HG03045 (cell line): ENCODE measurements at regions not wholly inside any gene's neighbourhood (a gene's known extent, or its start where the extent isn't known, plus 50 kb on each side); places are given as distances from the start of the nearest gene placed in this dataset.

Experiments used
- ATAC-seq: cut with Tn5 transposase; IDR thresholded peaks from one replicate; pipeline ENCODE4 v1.9.1; 2021; ENCODE audit warnings: mild to moderate bottlenecking, moderate library complexity; ENCODE audit not compliant: unreplicated experiment

GRCh38 chr1:94326329-94326728 is 88.9 kb upstream of the ARHGAP29 start:
- no peak for ATAC-seq

GRCh38 chr1:94325377-94326302 is 88.3 kb upstream of the ARHGAP29 start:
- no peak for ATAC-seq

- no peak for ATAC-seq
Observed at GRCh38 chr1:94324178-94324544, 86.8 kb upstream of the ARHGAP29 start.

GRCh38 chr1:94323311-94324177 is 86.2 kb upstream of the ARHGAP29 start:
- ATAC-seq = no peak

- no peak for ATAC-seq
Observed at GRCh38 chr1:94322696-94323095, 85.3 kb upstream of the ARHGAP29 start.

GRCh38 chr1:94321662-94322061 is 84.3 kb upstream of the ARHGAP29 start:
- ATAC-seq = no peak

- no peak for ATAC-seq
Observed at GRCh38 chr1:94319319-94320102, 82.1 kb upstream of the ARHGAP29 start.

GRCh38 chr1:94318505-94319030 is 81.2 kb upstream of the ARHGAP29 start:
- no peak for ATAC-seq

- ATAC-seq = no peak
Observed at GRCh38 chr1:94317790-94318188, 80.4 kb upstream of the ARHGAP29 start.

GRCh38 chr1:94316836-94317789 is 79.7 kb upstream of the ARHGAP29 start:
- no peak for ATAC-seq

GRCh38 chr1:94316183-94316582 is 78.8 kb upstream of the ARHGAP29 start:
- ATAC-seq = no peak

- no peak for ATAC-seq
Observed at GRCh38 chr1:94315552-94316116, 78.2 kb upstream of the ARHGAP29 start.

GRCh38 chr1:94314222-94314858 is 77.0 kb upstream of the ARHGAP29 start:
- ATAC-seq = no peak

- ATAC-seq = no peak
Observed at GRCh38 chr1:94310570-94311270, 73.3 kb upstream of the ARHGAP29 start.

GRCh38 chr1:94309829-94310569 is 72.6 kb upstream of the ARHGAP29 start:
- no peak for ATAC-seq

- ATAC-seq = no peak
Observed at GRCh38 chr1:94309216-94309615, 71.8 kb upstream of the ARHGAP29 start.

GRCh38 chr1:94306521-94306920 is 69.1 kb upstream of the ARHGAP29 start:
- no peak for ATAC-seq

- no peak for ATAC-seq
Observed at GRCh38 chr1:94305704-94306103, 68.3 kb upstream of the ARHGAP29 start.
